ENCODE measurements at regions not wholly inside any gene's neighbourhood (a gene's known extent, or its start where the extent isn't known, plus 50 kb on each side); places are given as distances from the start of the nearest gene placed in this dataset.

GRCh38 chr2:238743243-238744065 lies 104.4 kb upstream of the TWIST2 start:
- no peak for DNase-seq (ENCODE audit: low read depth)
- H3K4me3 ChIP-seq (ENCODE audit: low read depth, low read length), result no peak overlapping the region
- TF ChIP-seq, protein P1, sequence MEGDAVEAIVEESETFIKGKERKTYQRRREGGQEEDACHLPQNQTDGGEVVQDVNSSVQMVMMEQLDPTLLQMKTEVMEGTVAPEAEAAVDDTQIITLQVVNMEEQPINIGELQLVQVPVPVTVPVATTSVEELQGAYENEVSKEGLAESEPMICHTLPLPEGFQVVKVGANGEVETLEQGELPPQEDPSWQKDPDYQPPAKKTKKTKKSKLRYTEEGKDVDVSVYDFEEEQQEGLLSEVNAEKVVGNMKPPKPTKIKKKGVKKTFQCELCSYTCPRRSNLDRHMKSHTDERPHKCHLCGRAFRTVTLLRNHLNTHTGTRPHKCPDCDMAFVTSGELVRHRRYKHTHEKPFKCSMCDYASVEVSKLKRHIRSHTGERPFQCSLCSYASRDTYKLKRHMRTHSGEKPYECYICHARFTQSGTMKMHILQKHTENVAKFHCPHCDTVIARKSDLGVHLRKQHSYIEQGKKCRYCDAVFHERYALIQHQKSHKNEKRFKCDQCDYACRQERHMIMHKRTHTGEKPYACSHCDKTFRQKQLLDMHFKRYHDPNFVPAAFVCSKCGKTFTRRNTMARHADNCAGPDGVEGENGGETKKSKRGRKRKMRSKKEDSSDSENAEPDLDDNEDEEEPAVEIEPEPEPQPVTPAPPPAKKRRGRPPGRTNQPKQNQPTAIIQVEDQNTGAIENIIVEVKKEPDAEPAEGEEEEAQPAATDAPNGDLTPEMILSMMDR (IDR thresholded peaks at IDR 0.05; ENCODE audit: insufficient read depth, low read depth, low read length), result no peak

DNA sequence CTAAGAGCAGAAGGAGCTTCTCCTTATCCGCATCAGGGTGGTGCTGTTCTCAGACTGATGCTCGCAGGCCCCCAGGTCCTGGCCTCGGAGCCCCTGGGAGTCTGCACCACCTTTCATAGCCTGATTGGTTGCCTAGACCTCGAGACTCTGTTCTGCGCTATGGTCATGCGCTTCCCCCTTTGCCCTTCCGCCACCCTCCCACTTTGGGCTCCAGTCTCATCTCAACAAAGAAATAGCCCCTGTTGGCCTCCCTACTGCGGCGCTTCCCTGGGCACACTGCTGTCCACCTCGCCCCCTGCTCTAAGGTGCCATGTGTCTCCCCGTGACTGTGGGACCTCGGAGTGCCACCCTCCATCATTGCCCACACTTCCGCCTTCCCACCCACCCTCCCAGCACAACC lies 102.9 kb upstream of the TWIST2 start:
- DNase-seq (ENCODE audit: low read depth), result no peak
- TF ChIP-seq, protein P1 (IDR thresholded peaks at IDR 0.05; ENCODE audit: insufficient read depth, low read depth, low read length), result no peak
- no peak overlapping the region for H3K4me3 ChIP-seq (ENCODE audit: low read depth, low read length)

- TF ChIP-seq, protein P1 (IDR thresholded peaks at IDR 0.05; ENCODE audit: insufficient read depth, low read depth, low read length), result no peak
- DNase-seq (ENCODE audit: low read depth), result no peak
Observed at GRCh38 chr2:238745997-238746396, 101.9 kb upstream of the TWIST2 start.

DNA sequence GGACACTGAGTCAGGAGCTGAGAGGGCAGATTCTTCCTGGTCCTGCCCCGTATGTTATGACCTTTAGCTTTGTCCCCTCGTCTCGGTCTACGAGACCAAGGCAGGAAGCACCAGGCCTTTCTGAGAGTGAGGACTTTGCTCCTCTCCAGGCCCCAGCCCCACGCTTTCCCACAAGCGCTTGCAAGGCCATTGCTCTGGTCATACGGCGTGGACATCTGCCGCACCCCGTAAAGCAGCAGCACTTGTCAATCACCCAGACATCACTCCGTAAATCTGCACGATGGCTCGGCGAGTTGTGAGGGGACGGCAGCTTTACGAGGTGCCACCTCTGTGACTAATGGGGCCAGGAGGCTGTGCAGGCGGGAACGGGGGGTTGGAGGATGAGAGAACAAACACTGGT lies 100.8 kb upstream of the TWIST2 start:
- H3K4me3 ChIP-seq (ENCODE audit: low read depth, low read length), result no peak overlapping the region
- no peak for DNase-seq (ENCODE audit: low read depth)
- TF ChIP-seq, protein P1 (IDR thresholded peaks at IDR 0.05; ENCODE audit: insufficient read depth, low read depth, low read length), result no peak

More at GRCh38 chr2:238745997-238746396, 101.9 kb upstream of the TWIST2 start:
- H3K4me3 ChIP-seq (ENCODE audit: low read depth, low read length), result no peak overlapping the region

- TF ChIP-seq, protein P1 (IDR thresholded peaks at IDR 0.05; ENCODE audit: insufficient read depth, low read depth, low read length), result no peak
Observed at GRCh38 chr2:238747557-238747956, 100.3 kb upstream of the TWIST2 start.

DNA sequence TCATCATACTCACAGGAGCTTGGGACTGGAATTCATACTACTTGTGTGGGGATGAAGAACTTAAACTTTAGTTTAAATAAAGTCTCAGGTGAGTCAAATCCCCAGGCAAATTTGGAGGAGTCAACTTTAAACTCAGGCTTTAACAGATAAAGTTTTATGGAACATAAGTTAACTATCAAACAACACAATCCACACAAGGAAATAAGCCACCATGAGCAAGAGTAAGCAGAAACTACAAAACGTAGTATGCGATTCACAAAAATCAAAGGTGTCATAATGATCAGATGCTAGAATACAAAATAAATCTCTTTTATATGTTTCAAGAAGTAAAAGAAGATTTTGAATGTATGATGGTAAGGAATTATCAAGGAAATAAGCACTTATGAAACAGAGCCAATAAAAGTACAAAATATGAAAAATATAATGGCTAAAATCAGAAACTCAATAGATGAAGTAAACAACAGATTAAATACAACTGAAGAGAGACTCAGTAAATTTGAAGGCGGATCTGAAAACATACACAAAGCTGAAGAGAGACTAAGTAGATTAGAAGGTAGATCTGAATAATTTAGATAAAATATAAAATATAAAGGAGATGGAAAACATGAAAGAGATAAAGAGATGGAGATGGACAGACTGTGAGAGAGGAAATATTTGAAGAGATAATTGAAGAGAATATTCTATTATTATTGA lies 97.5 kb upstream of the TWIST2 start:
- TF ChIP-seq, protein P1 (IDR thresholded peaks at IDR 0.05; ENCODE audit: insufficient read depth, low read depth, low read length), result no peak
- no peak for DNase-seq (ENCODE audit: low read depth)

More at GRCh38 chr2:238747557-238747956, 100.3 kb upstream of the TWIST2 start:
- DNase-seq (ENCODE audit: low read depth), result no peak
- H3K4me3 ChIP-seq (ENCODE audit: low read depth, low read length), result no peak overlapping the region

More for the DNA sequence above, 97.5 kb upstream of the TWIST2 start:
- no peak overlapping the region for H3K4me3 ChIP-seq (ENCODE audit: low read depth, low read length)

Data from fibroblast of villous mesenchyme (primary cell).